ENCODE measurements at regions not wholly inside any gene's neighbourhood (a gene's known extent, or its start where the extent isn't known, plus 50 kb on each side); places are given as distances from the start of the nearest gene placed in this dataset.

GRCh38 chr7:81606078-81606863 lies 163.6 kb downstream of the HGF start:
- no peak for DNase-seq (ENCODE audit: low spot score)

- DNase-seq (ENCODE audit: low spot score) = no peak
These were observed 164.4 kb downstream of the HGF start for GRCh38 chr7:81605493-81605892.

GRCh38 chr7:81604808-81605174 lies 165.1 kb downstream of the HGF start:
- DNase-seq (ENCODE audit: low spot score) = no peak

- DNase-seq (ENCODE audit: low spot score) = no peak
These were observed 165.6 kb downstream of the HGF start for GRCh38 chr7:81604075-81604807.

GRCh38 chr7:81600608-81601007 lies 169.2 kb downstream of the HGF start:
- no peak for DNase-seq (ENCODE audit: low spot score)

- no peak for DNase-seq (ENCODE audit: low spot score)
These were observed 170.9 kb downstream of the HGF start for GRCh38 chr7:81598951-81599350.

GRCh38 chr7:81594767-81595166 lies 175.1 kb downstream of the HGF start:
- no peak for DNase-seq (ENCODE audit: low spot score)

GRCh38 chr7:81590131-81590530 lies 179.7 kb downstream of the HGF start:
- DNase-seq (ENCODE audit: low spot score) = no peak

GRCh38 chr7:81584667-81585066 lies 185.2 kb downstream of the HGF start:
- DNase-seq (ENCODE audit: low spot score) = no peak

- DNase-seq (ENCODE audit: low spot score) = no peak
These were observed 185.8 kb downstream of the HGF start for GRCh38 chr7:81583882-81584533.

- no peak for DNase-seq (ENCODE audit: low spot score)
These were observed 186.8 kb downstream of the HGF start for GRCh38 chr7:81583090-81583489.

GRCh38 chr7:81577642-81578340 lies 192.1 kb downstream of the HGF start:
- DNase-seq (ENCODE audit: low spot score) = no peak

- DNase-seq (ENCODE audit: low spot score) = no peak
These were observed 195.0 kb downstream of the HGF start for GRCh38 chr7:81574723-81575326.

GRCh38 chr7:81573932-81574331 lies 195.9 kb downstream of the HGF start:
- no peak for DNase-seq (ENCODE audit: low spot score)

- DNase-seq (ENCODE audit: low spot score) = no peak
These were observed 196.7 kb downstream of the HGF start for GRCh38 chr7:81573128-81573527.

GRCh38 chr7:81562581-81562980 lies 207.3 kb downstream of the HGF start:
- DNase-seq (ENCODE audit: low spot score) = no peak

GRCh38 chr7:81560708-81561107 lies 209.1 kb downstream of the HGF start:
- DNase-seq (ENCODE audit: low spot score) = no peak

- no peak for DNase-seq (ENCODE audit: low spot score)
These were observed 220.3 kb downstream of the HGF start for GRCh38 chr7:81549484-81550016.

- no peak for DNase-seq (ENCODE audit: low spot score)
These were observed 234.9 kb downstream of the HGF start for GRCh38 chr7:81534996-81535395.

GRCh38 chr7:81534446-81534845 lies 235.4 kb downstream of the HGF start:
- DNase-seq (ENCODE audit: low spot score) = no peak

GRCh38 chr7:81533931-81534330 lies 235.9 kb downstream of the HGF start:
- no peak for DNase-seq (ENCODE audit: low spot score)

- no peak for DNase-seq (ENCODE audit: low spot score)
These were observed 236.4 kb downstream of the HGF start for GRCh38 chr7:81533426-81533825.
